SU-DHL-6 (cell line): ENCODE measurements at regions not wholly inside any gene's neighbourhood (a gene's known extent, or its start where the extent isn't known, plus 50 kb on each side); places are given as distances from the start of the nearest gene placed in this dataset.

Source experiments
- CTCF ChIP-seq: fragments of 200-600 bp; sonication (generic); IDR thresholded peaks from one replicate; pipeline ENCODE4 v1.5.1; 2017; ENCODE audit warnings: antibody characterized with exemption, mild to moderate bottlenecking, low read length, moderate library complexity; ENCODE audit not compliant: insufficient read depth, poor library complexity, severe bottlenecking
- EZH2phosphoT487 ChIP-seq: fragments of 200-600 bp; sonication (generic), shearing (Covaris generic); conservative IDR thresholded peaks from 2 replicates; pipeline ENCODE4 v1.6.1; 2018; ENCODE audit warnings: mild to moderate bottlenecking, antibody characterized with exemption, low read length, moderate library complexity, mixed read lengths

GRCh38 chr20:5433352-5433751 lies 116.6 kb upstream of the PROKR2 start:
- TF ChIP-seq EZH2phosphoT487 (no peak), CTCF (no peak)
